ENCODE measurements at regions not wholly inside any gene's neighbourhood (a gene's known extent, or its start where the extent isn't known, plus 50 kb on each side); places are given as distances from the start of the nearest gene placed in this dataset.

DNA sequence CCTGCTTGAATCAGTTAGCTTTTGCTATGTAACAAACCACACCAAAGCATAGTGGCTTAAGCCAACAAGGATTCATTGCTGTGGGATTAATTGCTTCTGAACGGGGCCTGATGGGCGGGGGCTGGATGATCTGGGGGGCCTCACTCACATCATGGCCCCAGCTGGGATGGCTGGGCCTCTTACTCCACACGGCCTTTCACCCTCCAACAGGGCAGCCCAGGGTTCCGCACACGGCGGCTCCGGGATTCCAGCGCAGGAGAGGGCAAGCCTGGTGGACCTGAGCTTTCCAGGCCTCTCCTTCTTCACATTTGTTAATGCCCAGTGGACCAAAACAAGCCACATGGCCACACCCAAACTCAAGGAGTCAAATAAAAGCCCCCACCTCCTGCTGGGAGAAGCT is 86.3 kb upstream of the PHLPP1 start:
- DNase-seq (ENCODE audit: extremely low spot score): no peak
- TF ChIP-seq, protein P1, sequence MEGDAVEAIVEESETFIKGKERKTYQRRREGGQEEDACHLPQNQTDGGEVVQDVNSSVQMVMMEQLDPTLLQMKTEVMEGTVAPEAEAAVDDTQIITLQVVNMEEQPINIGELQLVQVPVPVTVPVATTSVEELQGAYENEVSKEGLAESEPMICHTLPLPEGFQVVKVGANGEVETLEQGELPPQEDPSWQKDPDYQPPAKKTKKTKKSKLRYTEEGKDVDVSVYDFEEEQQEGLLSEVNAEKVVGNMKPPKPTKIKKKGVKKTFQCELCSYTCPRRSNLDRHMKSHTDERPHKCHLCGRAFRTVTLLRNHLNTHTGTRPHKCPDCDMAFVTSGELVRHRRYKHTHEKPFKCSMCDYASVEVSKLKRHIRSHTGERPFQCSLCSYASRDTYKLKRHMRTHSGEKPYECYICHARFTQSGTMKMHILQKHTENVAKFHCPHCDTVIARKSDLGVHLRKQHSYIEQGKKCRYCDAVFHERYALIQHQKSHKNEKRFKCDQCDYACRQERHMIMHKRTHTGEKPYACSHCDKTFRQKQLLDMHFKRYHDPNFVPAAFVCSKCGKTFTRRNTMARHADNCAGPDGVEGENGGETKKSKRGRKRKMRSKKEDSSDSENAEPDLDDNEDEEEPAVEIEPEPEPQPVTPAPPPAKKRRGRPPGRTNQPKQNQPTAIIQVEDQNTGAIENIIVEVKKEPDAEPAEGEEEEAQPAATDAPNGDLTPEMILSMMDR (IDR thresholded peaks at IDR 0.05; ENCODE audit: control extremely low read depth, extremely low read depth, low read depth, missing control alignments): no peak
- CTCF ChIA-PET: no interaction called here
- POLR2A ChIA-PET: no interaction called here

DNA sequence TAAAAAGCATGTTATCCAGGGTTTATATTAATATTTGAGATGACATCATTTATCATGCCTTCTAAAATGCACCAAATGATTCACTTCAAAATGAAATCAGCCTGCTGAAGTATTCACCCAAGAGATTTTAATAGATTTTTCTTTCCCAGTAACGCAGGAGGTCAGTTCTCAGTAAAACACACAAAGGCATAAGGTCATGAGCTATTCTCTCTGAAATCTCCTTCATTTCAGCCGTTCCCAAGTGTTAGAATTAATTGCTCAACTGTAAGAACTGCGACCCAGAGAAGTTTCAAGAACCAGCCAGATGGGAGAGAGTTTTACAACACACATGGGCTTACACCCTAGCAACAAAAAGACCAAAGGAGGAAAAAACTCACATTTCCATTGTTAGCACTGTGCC is 84.2 kb upstream of the PHLPP1 start:
- ChIA-PET CTCF (interaction anchor here (1.8 kb wide), 1 partner anchor 327 kb away, joined by 4 read pairs; no protein-coding TSS in a partner anchor), POLR2A (no interaction called here)
- TF ChIP-seq, protein P1 (IDR thresholded peaks at IDR 0.05; ENCODE audit: control extremely low read depth, extremely low read depth, low read depth, missing control alignments): no peak

DNA sequence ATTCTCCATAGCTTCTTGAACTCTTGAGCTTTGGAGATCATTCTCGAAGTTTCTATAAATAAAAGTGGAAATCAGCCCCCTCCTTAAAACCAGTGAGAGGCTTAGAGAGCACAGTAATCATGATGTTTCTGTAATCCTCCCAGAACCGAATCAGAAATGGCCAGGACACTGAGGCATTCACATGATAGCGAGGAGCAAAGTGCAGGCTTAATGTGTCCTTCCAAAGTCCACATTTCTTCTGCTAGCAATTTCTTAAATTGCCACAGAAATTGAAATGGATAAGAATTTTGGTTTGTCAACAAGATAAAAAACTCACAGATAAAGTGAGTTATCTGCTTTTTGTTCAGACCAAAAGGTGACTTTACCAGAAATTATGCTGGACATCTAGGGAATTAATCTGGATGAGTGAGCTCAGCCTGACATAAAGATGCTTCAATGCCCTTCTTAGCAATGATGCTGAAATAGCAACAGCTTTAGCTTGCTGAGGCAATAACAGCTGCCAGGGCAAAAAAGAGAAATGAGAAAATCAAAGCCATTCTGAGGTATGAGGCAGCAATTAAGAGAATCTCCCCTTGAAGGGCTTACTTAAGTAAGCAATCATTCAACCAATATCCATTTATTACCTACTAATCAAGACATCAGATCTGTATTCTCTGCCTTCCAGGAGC is 82.4 kb upstream of the PHLPP1 start:
- POLR2A ChIA-PET: no interaction called here
- TF ChIP-seq, protein P1 (IDR thresholded peaks at IDR 0.05; ENCODE audit: control extremely low read depth, extremely low read depth, low read depth, missing control alignments): no peak
- no peak for DNase-seq (ENCODE audit: extremely low spot score)
- CTCF ChIA-PET: interaction anchor here (1.4 to 1.8 kb wide), 2 partner anchors 9 to 325 kb away, joined by 3 to 4 read pairs; no protein-coding TSS in a partner anchor

More for the DNA sequence above, 84.2 kb upstream of the PHLPP1 start:
- DNase-seq (ENCODE audit: extremely low spot score): no peak

DNA sequence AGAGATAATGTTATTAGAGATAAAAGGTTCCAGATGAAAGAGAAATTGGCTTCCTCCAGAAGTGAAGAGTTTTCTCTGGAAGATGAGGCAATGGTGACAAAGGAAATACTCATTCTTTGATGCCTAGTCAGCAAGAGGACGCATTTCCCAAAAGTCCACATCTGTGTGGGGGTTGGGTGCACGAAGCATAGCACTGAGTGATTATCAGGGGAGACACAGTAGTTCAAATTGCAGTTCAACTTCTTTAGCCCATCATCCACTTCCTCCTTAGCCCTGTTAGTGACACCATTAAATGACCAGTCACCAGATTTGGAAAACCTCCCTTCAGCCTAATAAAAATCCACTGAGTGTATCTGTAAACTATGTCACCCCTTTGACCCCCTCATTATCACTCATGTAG is 80.9 kb upstream of the PHLPP1 start:
- POLR2A ChIA-PET: no interaction called here
- no peak for DNase-seq (ENCODE audit: extremely low spot score)
- TF ChIP-seq, protein P1 (IDR thresholded peaks at IDR 0.05; ENCODE audit: control extremely low read depth, extremely low read depth, low read depth, missing control alignments): no peak
- CTCF ChIA-PET: interaction anchor here (1.0 to 1.7 kb wide), 4 partner anchors 10 to 348 kb away, joined by 3 to 8 read pairs (median 4); no protein-coding TSS in a partner anchor

DNA sequence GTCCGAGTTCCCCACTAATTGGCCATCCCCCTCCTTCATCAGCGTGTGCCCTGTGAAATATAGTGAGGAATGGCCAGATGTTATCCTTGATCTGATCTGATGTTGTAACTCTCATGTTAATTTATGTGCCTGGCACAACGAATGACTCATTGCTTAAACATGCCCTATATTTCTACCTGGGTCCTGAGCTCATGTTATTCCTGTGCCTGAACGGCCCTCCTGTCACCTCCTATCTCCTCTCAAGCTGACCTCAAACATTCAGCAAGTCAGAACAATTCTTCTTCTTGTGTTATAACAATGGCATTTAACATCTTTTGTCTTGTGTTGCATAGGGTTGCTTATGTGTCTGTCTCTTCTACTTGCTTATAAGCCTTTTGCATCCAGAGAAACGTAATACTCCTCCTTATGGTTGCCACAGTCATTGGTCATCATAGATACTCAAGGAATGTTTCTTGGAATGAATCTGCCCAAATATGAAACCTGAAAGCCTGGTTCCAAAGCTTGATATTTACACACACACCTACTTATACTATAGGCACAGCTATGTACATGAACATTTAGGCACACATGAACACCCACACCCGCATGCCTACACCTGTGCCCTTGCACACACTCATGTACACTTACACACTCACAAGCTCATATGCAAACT is 80.2 kb upstream of the PHLPP1 start:
- CTCF ChIA-PET: interaction anchor here (0.6 to 1.7 kb wide), 6 partner anchors 9 to 348 kb away, joined by 3 to 8 read pairs (median 4); no protein-coding TSS in a partner anchor

DNA sequence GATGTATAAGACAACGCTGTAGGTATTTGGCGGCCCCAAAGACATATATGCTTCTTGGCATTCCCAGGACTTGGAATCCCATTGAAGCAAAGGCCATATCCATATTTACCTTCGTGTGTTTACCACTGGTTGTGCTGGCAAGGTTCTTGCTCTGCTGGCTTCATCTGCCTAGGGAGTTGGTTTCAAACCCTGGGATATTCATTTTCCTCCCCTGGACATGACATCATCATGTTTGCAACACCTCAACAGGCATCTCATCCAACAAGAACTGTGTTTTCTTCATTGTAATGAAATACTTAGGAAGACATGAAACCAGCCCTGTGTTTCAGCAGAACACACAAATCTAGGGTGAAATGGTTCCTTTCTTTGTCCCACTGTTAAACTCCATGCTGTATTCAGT is 77.9 kb upstream of the PHLPP1 start:
- ChIA-PET POLR2A (no interaction called here), CTCF (interaction anchor here (0.9 to 4.3 kb wide), 13 partner anchors 9 to 802 kb away, joined by 3 to 29 read pairs (median 4); no protein-coding TSS in a partner anchor)
- DNase-seq (ENCODE audit: extremely low spot score): no peak
- TF ChIP-seq, protein P1 (IDR thresholded peaks at IDR 0.05; ENCODE audit: control extremely low read depth, extremely low read depth, low read depth, missing control alignments): no peak

More for the DNA sequence above, 80.2 kb upstream of the PHLPP1 start:
- DNase-seq (ENCODE audit: extremely low spot score): no peak
- TF ChIP-seq, protein P1 (IDR thresholded peaks at IDR 0.05; ENCODE audit: control extremely low read depth, extremely low read depth, low read depth, missing control alignments): no peak
- POLR2A ChIA-PET: no interaction called here

All from GM10248 (cell line).